Aorta (tissue), 5 donors: ENCODE measurements at regions not wholly inside any gene's neighbourhood (a gene's known extent, or its start where the extent isn't known, plus 50 kb on each side); places are given as distances from the start of the nearest gene placed in this dataset.
"Not testable (repeated sequence)": the region's sequence is repeated elsewhere in the genome, so short reads cannot be mapped to it uniquely, and the experiment has no call there.

Source experiments
- ATAC-seq: fragments of 200-7000 bp; cut with Tn5 transposase; one replicate; pipeline ENCODE4 v1.9.1; 2022; ENCODE audit warnings: moderate library complexity; ENCODE audit not compliant: low FRiP score
- DNase-seq, 2 donors: peaks; one replicate each; pipeline ENCODE4 v3.0.0-alpha.2; 2020
- H3K27ac ChIP-seq, 2 donors: one replicate each; pipeline ENCODE4 v1.5.1; 2013; ENCODE audit warnings: low read length in 2 of 2, mild to moderate bottlenecking in 2 of 2, moderate library complexity in 2 of 2, control low read depth in 1 of 2, inconsistent platforms in 1 of 2, low read depth in 1 of 2
- H3K27me3 ChIP-seq, 2 donors: one replicate each; pipeline ENCODE4 v1.6.1; 2013; ENCODE audit warnings: control low read depth in 1 of 2, low read length in 1 of 2, mild to moderate bottlenecking in 1 of 2, moderate library complexity in 1 of 2; ENCODE audit not compliant: insufficient read depth in 2 of 2, control insufficient read depth in 1 of 2
- H3K36me3 ChIP-seq, 2 donors: one replicate each; pipeline ENCODE4 v1.6.1; 2013; ENCODE audit warnings: control low read depth in 1 of 2, low read length in 1 of 2, mild to moderate bottlenecking in 1 of 2; ENCODE audit not compliant: insufficient read depth in 2 of 2, control insufficient read depth in 1 of 2
- H3K4me1 ChIP-seq, 2 donors: one replicate each; pipeline ENCODE4 v1.6.1; 2013; ENCODE audit warnings: low read length in 2 of 2, control low read depth in 1 of 2, mild to moderate bottlenecking in 1 of 2, moderate library complexity in 1 of 2; ENCODE audit not compliant: insufficient read depth in 2 of 2, control insufficient read depth in 1 of 2
- H3K4me3 ChIP-seq, 2 donors: one replicate each; pipeline ENCODE4 v1.5.1; 2013; ENCODE audit warnings: low read length in 2 of 2, control low read depth in 1 of 2, mild to moderate bottlenecking in 1 of 2
- H3K9me3 ChIP-seq: one replicate; pipeline ENCODE4 v1.6.1; 2013; ENCODE audit warnings: mild to moderate bottlenecking, low read length; ENCODE audit not compliant: control insufficient read depth
- WGBS, 2 donors: extraction: QIAGEN DNeasy Blood & Tissue Kit; methylation state at CpG; one replicate each; pipeline ENCODE4 v1.1.7; 2013; 5-methylcytosine and 5-hydroxymethylcytosine counted together
- intact Hi-C, 2 donors: fragments of 100-400 bp; cut with DNase I; formaldehyde crosslinking; loops; one replicate each; pipeline versions ENCODE4 v1.14.2 to v1.15.0; 2022
- donor health status: healthy with polysubstance abuse.
- donor health status: Bipolar disorder and iron deficiency.
- donor health status: DM: no; HTN: no; CAD: no.
- donor health status: DM: no; HTN: no; CAD: no.
- donor health status: DM: yes; HTN: yes; CAD: no.

DNA sequence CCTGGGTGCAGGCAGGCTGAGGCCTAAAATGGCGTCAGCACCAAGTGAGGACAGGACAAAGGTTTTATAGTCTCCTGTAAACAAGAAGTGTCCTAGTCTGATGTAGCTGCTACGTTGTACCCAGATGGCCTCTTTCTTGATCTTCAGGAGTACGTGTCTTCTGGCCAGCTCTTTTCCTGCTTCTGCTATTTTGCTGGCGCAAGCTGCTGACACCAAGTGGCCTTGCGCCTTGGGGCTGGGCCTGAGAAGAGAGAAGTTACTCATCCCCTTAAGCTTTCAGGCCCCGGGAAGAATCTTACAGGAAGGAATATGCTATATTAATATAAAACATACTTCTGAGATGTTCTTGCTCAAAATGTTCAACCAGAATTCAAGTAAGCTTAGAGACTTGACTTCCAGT is 605.2 kb downstream of the GALC start:
- Histone ChIP-seq H3K27ac (no peak overlapping the region), H3K4me1 (no peaks in the 10 kb centered on the region), H3K9me3 (no peaks in the 10 kb centered on the region), H3K36me3 (no peaks in the 10 kb centered on the region), H3K4me3 (no peak overlapping the region), H3K27me3 (no peaks in the 10 kb centered on the region)
- intact Hi-C loops, result no loop called here
- DNase-seq, result peak in 1 of 2 donors; percentile 47
- no peak for ATAC-seq
- WGBS, 2 donors, result 87 to 91% methylated on average over 6 of the region's 6 CpGs

DNA sequence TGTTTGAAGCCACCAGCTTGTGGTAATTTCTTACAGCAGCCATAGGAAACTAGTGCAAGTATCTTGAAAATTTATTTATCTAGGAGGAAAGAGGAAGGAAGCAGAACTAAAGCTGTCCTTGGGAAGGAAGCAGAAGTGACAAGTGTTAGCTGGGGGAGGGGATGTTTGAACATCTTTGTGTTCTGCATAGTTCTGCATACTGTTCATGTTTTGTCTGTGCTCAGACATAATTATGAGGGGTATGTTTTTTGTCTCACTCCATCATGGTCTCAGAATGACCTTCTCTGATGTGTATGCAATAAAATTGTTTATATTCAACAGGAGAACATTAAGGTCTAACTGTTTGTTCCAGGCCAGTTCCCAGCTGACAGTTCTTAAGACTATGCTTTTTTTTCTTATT is 606.5 kb downstream of the GALC start:
- no peaks in the 10 kb centered on the region for H3K36me3 ChIP-seq
- H3K27me3 ChIP-seq, result no peaks in the 10 kb centered on the region
- no peak overlapping the region for H3K27ac ChIP-seq
- no peaks in the 10 kb centered on the region for H3K9me3 ChIP-seq
- H3K4me1 ChIP-seq, result no peaks in the 10 kb centered on the region
- no peak for ATAC-seq
- H3K4me3 ChIP-seq, result no peak overlapping the region
- DNase-seq, result no peak
- intact Hi-C loops, result no loop called here

DNA sequence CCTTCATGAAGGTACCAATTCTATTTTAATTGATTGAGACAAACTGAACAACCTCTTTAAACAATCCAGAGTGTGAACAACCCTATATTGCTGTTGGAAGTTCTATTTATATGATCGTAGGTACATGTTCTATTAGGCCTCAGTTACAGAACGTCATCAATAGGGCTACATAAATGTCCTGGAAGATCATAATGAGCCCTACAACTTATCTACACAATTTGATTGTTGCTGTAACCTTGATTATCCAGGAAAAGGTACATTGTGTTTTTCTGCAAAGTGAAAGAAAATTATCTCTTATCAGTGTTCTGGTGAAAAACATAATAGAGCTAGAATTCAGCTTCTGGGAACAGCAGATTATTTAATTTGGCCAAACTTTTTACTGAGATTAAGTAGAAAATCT is 612.9 kb downstream of the GALC start:
- Histone ChIP-seq H3K4me1 (no peaks in the 10 kb centered on the region), H3K9me3 (no peaks in the 10 kb centered on the region), H3K27me3 (no peaks in the 10 kb centered on the region), H3K36me3 (no peaks in the 10 kb centered on the region), H3K4me3 (no peak overlapping the region), H3K27ac (no peak overlapping the region)
- intact Hi-C loops, result no loop called here
- no peak for DNase-seq
- WGBS, 2 donors, result 78 to 79% methylated on average over 2 of the region's 2 CpGs
- ATAC-seq, result no peak

DNA sequence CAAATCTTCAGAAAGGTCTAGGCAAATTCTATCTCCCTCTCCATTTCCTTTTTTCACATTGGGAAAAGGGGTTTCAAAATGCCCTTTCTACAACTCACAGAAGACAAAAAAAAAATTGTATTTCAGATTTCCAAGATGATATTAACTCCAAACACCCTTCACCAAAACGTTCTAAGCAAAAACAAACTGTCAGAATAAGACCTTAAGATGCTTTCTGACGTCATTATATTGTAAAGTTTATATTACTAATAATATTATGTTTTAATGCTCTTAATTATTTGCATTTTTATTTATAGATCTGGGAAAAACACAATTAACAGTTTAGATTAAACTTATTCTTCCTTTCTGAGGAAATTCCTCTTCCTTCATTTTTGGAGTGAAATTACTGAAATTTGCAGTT is 624.2 kb downstream of the GALC start:
- Histone ChIP-seq H3K4me3 (no peak overlapping the region), H3K9me3 (no peaks in the 10 kb centered on the region), H3K36me3 (no peaks in the 10 kb centered on the region), H3K4me1 (no peaks in the 10 kb centered on the region), H3K27ac (no peak overlapping the region), H3K27me3 (no peaks in the 10 kb centered on the region)
- DNase-seq (no peak), ATAC-seq (no peak)
- 61 to 64% methylated on average over 2 of the region's 2 CpGs for WGBS, 2 donors
- intact Hi-C loops, result no loop called here

DNA sequence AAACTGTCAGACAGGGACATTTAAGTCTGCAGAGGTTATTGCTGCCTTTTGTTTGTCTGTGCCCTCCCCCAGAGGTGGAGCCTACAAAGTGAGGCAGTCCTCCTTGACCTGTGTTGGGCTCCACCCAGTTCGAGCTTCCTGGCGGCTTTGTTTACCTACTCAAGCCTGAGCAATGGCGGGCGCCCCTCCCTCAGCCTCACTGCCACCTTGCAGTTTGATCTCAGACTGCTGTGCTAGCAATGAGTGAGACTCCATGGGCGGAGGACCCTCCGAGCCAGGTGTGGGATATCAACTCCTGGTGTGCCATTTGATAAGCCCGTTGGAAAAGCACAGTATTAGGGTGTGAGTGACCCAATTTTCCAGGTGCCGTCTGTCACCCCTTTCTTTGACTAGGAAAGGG is 632.7 kb downstream of the GALC start:
- peak in 1 of 2 donors; percentile 30 for DNase-seq
- H3K4me1 ChIP-seq, intact Hi-C loops: not testable (repeated sequence)

DNA sequence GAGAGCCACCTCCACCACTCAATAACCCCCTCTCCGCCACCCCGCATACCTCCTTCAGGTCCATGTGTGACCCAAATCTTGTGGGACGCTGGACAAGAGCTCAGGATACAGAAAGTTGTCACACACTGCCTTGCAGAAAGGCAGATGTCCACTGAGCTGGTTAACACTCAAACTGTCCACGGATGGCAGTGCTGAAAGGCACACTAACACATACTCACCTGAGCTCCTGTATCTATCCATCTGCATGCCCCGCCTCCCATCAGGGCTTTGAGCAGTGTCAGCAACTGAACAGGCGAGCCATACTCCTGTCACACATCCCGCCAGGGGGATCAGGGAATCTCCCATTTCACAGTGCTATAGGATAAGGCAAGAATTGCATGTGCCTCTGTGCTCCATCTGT is 642.0 kb downstream of the GALC start:
- H3K36me3 ChIP-seq, result no peaks in the 10 kb centered on the region
- 74% methylated on average over 7 of the region's 7 CpGs for WGBS, 2 donors
- ATAC-seq (peak; percentile 33), DNase-seq (no peak)
- no peaks in the 10 kb centered on the region for H3K4me1 ChIP-seq
- intact Hi-C loops, result no loop called here
- H3K27ac ChIP-seq, result no peak overlapping the region
- H3K9me3 ChIP-seq, result no peaks in the 10 kb centered on the region
- H3K27me3 ChIP-seq, result no peaks in the 10 kb centered on the region
- no peak overlapping the region for H3K4me3 ChIP-seq

More for the DNA sequence above, 632.7 kb downstream of the GALC start:
- ATAC-seq, H3K4me3 ChIP-seq, H3K27me3 ChIP-seq, H3K36me3 ChIP-seq, H3K27ac ChIP-seq, H3K9me3 ChIP-seq: not testable (repeated sequence)
- 82 to 88% methylated on average over 8 of the region's 8 CpGs for WGBS, 2 donors

DNA sequence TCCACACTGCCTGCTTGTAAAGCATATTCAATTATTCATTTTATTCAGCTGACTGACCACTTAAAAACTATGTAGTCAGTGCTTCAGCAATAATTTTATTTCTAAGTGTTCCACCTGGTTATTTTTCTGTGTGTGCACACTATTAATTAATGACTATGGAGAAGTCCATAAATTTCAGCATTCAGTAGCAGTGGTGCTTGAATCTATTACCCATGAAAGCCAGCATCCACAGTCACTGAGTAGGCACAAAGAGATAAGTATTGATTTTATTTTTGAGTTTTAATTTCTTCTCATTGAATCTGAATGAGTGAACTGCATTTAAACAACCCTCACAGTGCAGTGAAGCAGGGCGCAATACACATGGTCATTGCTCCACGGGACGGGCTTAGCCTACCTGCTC is 643.1 kb downstream of the GALC start:
- H3K4me3 ChIP-seq, result no peak overlapping the region
- no peaks in the 10 kb centered on the region for H3K27me3 ChIP-seq
- WGBS, 2 donors, result 87 to 92% methylated on average over 3 of the region's 3 CpGs
- no peak overlapping the region for H3K27ac ChIP-seq
- H3K9me3 ChIP-seq, result no peaks in the 10 kb centered on the region
- no peak for ATAC-seq
- no peaks in the 10 kb centered on the region for H3K4me1 ChIP-seq
- no peak for DNase-seq
- no peaks in the 10 kb centered on the region for H3K36me3 ChIP-seq
- intact Hi-C loops, result no loop called here

DNA sequence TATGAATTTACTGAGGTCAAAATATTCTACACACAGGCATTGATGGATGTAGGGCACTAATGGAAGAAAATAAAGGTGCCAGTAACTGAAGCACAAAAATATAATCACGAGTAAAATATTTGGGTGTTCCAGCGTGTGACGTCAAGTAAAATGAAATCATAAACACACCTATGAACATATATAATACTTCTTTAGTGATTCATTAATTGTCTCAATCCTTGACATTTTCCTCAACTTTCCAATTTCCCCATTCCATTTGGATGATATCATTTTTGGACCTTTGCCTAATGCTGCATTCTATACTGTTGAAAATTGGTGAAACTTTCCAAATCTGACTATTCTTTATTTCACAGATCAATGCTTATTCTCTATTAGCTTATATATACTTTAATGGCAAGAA is 649.3 kb downstream of the GALC start:
- H3K9me3 ChIP-seq, result no peaks in the 10 kb centered on the region
- ATAC-seq, result no peak
- DNase-seq, result no peak

DNA sequence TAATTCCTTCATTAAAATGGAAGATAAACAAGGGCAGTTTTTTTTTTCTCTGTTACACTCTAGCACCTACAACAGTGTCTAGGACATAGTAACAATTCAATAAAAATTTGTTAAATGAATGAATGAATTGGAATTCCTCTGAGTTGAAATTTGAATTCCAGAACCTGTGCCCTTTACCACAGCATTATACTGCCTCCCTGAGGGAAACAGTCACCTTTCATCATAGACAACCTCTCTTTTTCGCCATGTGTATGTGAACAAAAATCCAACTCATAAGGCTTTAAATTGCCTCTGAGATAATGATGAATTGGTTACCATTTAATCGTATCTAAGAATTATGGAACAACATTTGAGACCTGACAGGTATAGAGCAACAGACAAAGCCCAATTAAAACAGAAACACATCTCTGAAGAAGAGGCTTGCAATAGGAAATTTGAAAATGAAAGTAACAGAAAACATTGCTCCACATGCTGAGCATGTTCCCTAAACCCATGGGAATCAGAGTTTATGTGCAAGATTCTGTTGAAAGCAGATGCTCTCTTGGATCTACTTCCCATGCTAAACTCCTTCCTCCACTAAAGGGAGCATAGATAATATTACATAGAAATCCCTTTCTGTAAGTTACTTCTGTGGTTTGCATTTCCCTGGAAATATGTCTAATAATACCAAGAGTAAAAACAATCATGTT is 657.8 kb downstream of the GALC start:
- Histone ChIP-seq H3K9me3 (no peaks in the 10 kb centered on the region), H3K4me3 (no peak overlapping the region), H3K27me3 (no peaks in the 10 kb centered on the region), H3K4me1 (no peaks in the 10 kb centered on the region), H3K36me3 (no peaks in the 10 kb centered on the region), H3K27ac (no peak overlapping the region)
- 78 to 80% methylated on average over 2 of the region's 2 CpGs for WGBS, 2 donors
- DNase-seq (no peak), ATAC-seq (no peak)
- intact Hi-C loops, result no loop called here

More for the DNA sequence above, 649.3 kb downstream of the GALC start:
- Histone ChIP-seq H3K36me3 (no peaks in the 10 kb centered on the region), H3K4me3 (no peak overlapping the region), H3K27me3 (no peaks in the 10 kb centered on the region), H3K4me1 (no peaks in the 10 kb centered on the region), H3K27ac (no peak overlapping the region)
- intact Hi-C loops, result no loop called here
- 47 to 48% methylated on average over 3 of the region's 3 CpGs for WGBS, 2 donors
